Dendritic cell treated with granulocyte-macrophage colony-stimulating factor and Interleukin-4, amounts not matched to agents 40 ng/mL and 50 ng/mL, for 4 days (primary cell): ENCODE measurements at regions not wholly inside any gene's neighbourhood (a gene's known extent, or its start where the extent isn't known, plus 50 kb on each side); places are given as distances from the start of the nearest gene placed in this dataset.

ENCODE experiments used
- H3K27ac Mint-ChIP-seq: one replicate; pipeline ENCODE4 v1.8.0; 2022; ENCODE audit warnings: mild to moderate bottlenecking, mixed read lengths
- H3K27me3 Mint-ChIP-seq: one replicate; pipeline ENCODE4 v1.8.0; 2022; ENCODE audit warnings: mild to moderate bottlenecking, mixed read lengths
- H3K36me3 Mint-ChIP-seq: one replicate; pipeline ENCODE4 v1.8.0; 2022; ENCODE audit warnings: low read depth, mixed read lengths
- H3K4me1 Mint-ChIP-seq: one replicate; pipeline ENCODE4 v1.8.0; 2022; ENCODE audit warnings: low read depth, mixed read lengths
- H3K4me3 Mint-ChIP-seq: one replicate; pipeline ENCODE4 v1.8.0; 2022; ENCODE audit warnings: mild to moderate bottlenecking, moderate library complexity, mixed read lengths
- H3K9me3 Mint-ChIP-seq: one replicate; pipeline ENCODE4 v1.8.0; 2022; ENCODE audit warnings: mixed read lengths
- intact Hi-C: fragments of 100-400 bp; cut with micrococcal nuclease; formaldehyde crosslinking; loops from one replicate; pipeline ENCODE4 v1.15.0; 2022

DNA sequence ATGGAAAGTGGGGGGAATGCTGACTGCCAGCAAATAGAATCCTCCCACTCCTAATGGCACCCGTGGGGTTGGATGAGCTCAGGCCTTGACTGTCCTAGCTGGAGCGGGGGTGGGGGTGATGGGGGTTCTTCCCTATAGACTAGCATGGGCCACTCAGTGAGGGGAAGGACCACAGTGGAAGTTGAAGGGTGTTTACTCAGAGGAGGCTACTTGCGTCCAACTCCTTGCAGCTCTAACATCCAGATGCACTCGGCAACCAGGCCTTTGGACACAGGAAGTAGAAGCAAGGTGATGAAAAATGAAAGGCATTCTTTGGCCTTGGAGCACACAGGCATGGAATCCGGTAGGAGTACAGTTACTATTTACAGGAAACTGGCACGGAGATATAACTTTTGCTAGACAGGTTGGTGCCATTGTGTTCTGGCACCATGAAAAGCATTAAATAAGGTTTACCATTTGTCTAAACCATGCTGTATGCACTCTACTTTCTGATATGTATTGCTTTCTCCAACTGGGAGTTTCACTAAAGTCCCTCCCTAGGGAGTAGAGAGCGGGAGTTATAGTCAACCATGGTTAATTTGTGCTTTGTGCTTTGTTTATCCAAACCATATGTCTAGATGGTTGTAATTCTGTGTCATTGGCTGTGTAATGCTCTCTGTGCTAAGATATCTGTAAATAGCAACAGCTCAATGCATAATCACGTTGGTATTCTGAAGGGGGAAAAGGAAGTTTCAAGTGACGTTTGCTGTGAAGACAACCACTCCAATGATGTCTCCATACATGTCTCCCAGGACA lies 125.3 kb downstream of the TSHZ3 start:
- intact Hi-C loops, result loop anchor here (10.0 kb wide), 1 partner anchor 131 kb away; no protein-coding TSS in a partner anchor
- H3K36me3 Mint-ChIP-seq, result no peaks in the 10 kb centered on the region
- no peak overlapping the region for H3K27ac Mint-ChIP-seq

GRCh38 chr19:31220540-31220939 lies 128.7 kb downstream of the TSHZ3 start:
- Mint-ChIP-seq H3K27me3 (peaks cover 8% of the 10 kb centered on the region), H3K4me3 (no peak overlapping the region), H3K27ac (no peak overlapping the region), H3K9me3 (peaks cover 5% of the 10 kb centered on the region), H3K4me1 (peaks cover 1% of the 10 kb centered on the region), H3K36me3 (no peaks in the 10 kb centered on the region)
- intact Hi-C loops, result loop anchor here (10.0 kb wide), 1 partner anchor 134 kb away; no protein-coding TSS in a partner anchor

More for the DNA sequence above, 125.3 kb downstream of the TSHZ3 start:
- Mint-ChIP-seq H3K4me1 (peaks cover 13% of the 10 kb centered on the region), H3K9me3 (peaks cover 24% of the 10 kb centered on the region), H3K4me3 (no peak overlapping the region), H3K27me3 (peaks cover 2% of the 10 kb centered on the region)

DNA sequence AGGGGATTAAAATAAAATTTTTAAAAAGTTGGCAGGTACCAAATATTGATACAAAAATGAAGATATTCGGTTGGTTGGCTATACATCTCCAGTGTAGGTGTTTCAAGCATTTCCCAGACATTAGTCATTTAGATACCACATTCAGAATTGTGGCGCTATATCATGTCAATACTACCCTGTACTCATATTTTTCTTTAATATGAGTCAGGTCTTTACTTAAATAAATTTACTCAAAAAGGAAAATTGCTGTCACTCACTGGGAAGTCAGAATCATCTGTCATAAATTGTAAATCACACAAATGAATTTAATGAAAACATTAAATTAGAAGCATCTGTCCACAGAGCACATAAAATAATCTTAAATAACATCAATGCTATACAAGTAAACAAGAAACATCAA lies 134.2 kb downstream of the TSHZ3 start:
- H3K27ac Mint-ChIP-seq, result no peak overlapping the region
- no peak overlapping the region for H3K4me3 Mint-ChIP-seq
- intact Hi-C loops, result no loop called here
- peaks cover 2% of the 10 kb centered on the region for H3K9me3 Mint-ChIP-seq
- H3K4me1 Mint-ChIP-seq, result peaks cover 5% of the 10 kb centered on the region
- H3K36me3 Mint-ChIP-seq, result no peaks in the 10 kb centered on the region
- H3K27me3 Mint-ChIP-seq, result peaks cover 28% of the 10 kb centered on the region

DNA sequence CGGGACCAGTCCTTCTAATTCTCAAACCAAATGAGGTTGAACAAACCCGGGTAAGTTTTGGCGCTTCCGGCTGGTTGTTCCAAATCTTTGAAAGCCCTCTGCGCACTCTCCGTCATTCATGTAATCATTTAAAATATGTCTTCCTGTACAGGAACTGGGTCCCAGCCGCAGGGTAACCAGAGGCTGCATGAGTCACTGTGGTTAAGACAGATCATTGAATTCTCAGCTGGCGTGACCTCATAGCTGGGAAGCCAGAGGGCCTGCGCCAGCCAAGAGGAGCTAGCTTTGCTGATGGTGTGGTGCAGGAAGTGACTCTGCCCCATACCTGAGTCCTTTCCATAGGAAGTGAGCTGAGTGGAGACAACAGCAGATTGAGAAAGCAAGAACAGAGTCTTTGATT lies 135.2 kb downstream of the TSHZ3 start:
- H3K27me3 Mint-ChIP-seq, result peaks cover 35% of the 10 kb centered on the region
- H3K4me1 Mint-ChIP-seq, result peaks cover 5% of the 10 kb centered on the region
- intact Hi-C loops, result no loop called here
- no peak overlapping the region for H3K27ac Mint-ChIP-seq
- no peak overlapping the region for H3K4me3 Mint-ChIP-seq
- no peaks in the 10 kb centered on the region for H3K9me3 Mint-ChIP-seq
- H3K36me3 Mint-ChIP-seq, result no peaks in the 10 kb centered on the region

GRCh38 chr19:31211088-31211487 lies 138.1 kb downstream of the TSHZ3 start:
- Mint-ChIP-seq H3K27ac (no peak overlapping the region), H3K27me3 (peaks cover 37% of the 10 kb centered on the region), H3K4me3 (no peak overlapping the region), H3K9me3 (no peaks in the 10 kb centered on the region), H3K36me3 (no peaks in the 10 kb centered on the region), H3K4me1 (peaks cover 5% of the 10 kb centered on the region)
- intact Hi-C loops, result no loop called here

DNA sequence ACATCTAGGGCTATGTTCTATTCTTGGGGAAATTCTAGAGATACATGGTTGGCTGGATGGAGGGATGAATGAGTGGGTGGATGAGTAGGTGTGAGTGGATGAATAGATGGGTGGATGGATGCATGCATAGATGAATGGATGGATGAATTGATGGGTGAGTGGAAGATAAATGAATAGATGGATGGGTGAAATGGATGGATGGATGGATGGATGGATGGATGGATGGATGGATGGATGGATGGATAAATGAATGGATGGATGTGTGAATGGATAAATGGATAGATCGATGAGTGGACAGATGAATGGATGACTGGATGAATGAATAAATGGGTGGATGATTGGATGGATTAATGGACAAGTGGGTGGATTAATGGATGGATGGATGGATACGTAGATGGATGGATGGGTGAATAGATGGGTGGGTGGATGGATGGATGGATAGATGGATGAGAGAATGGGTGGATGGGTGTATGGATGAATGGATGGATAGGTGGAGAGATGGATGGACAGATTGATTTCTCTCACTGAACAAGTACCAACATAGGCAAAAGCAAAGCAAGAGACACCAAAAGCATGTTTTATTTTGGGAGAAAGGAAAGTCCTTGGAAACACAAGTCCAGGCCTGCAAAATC lies 143.2 kb downstream of the TSHZ3 start:
- Mint-ChIP-seq H3K4me3 (no peak overlapping the region), H3K4me1 (no peaks in the 10 kb centered on the region), H3K36me3 (no peaks in the 10 kb centered on the region), H3K9me3 (no peaks in the 10 kb centered on the region), H3K27ac (no peak overlapping the region), H3K27me3 (peaks cover 38% of the 10 kb centered on the region)
- intact Hi-C loops, result no loop called here

DNA sequence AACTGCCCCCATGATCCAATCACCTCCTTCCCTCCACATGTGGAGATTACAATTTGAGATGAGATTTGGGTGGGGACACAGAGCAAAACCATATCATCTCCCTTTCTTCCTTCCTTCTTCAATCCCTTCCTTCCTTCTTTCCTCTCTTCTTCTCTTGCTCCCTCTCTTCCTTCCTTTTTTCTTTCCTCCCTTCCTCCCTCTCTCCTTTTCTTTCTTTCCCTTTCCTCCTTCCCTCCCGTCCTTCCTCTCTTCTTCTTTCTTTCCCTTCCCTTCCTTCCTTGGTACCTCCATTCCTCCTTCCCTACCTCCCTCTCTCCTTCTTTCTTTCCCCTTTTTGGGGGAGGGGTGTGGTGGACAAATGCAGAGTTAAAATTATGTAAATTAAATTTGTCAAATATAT lies 145.1 kb downstream of the TSHZ3 start:
- no peak overlapping the region for H3K4me3 Mint-ChIP-seq
- no peaks in the 10 kb centered on the region for H3K4me1 Mint-ChIP-seq
- no peaks in the 10 kb centered on the region for H3K36me3 Mint-ChIP-seq
- no peaks in the 10 kb centered on the region for H3K9me3 Mint-ChIP-seq
- H3K27ac Mint-ChIP-seq, result no peak overlapping the region
- H3K27me3 Mint-ChIP-seq, result peaks cover 36% of the 10 kb centered on the region
- intact Hi-C loops, result no loop called here

DNA sequence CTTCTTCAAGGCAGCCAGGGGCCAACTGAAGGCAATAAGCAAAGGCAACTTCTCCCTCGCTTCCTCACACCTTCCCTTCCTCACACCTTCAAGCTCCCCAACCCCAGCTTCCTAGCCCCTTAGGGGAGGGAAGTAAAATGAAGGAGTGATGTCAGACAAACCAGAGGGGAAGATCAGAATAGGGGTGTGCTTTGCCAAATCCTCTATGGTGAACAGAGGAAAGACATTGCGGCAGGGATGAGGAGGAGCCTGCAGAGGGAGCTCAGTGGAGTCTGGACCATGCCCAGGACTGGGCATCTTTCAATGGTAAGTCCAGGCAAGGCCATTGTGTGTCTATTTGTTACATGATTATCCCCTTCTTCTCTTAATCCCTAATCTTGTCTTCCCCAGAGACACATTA lies 164.0 kb downstream of the TSHZ3 start:
- Mint-ChIP-seq H3K4me3 (no peak overlapping the region), H3K36me3 (no peaks in the 10 kb centered on the region), H3K27ac (no peak overlapping the region), H3K9me3 (peaks cover 6% of the 10 kb centered on the region), H3K4me1 (peaks cover 7% of the 10 kb centered on the region), H3K27me3 (peaks cover 3% of the 10 kb centered on the region)
- intact Hi-C loops, result no loop called here

DNA sequence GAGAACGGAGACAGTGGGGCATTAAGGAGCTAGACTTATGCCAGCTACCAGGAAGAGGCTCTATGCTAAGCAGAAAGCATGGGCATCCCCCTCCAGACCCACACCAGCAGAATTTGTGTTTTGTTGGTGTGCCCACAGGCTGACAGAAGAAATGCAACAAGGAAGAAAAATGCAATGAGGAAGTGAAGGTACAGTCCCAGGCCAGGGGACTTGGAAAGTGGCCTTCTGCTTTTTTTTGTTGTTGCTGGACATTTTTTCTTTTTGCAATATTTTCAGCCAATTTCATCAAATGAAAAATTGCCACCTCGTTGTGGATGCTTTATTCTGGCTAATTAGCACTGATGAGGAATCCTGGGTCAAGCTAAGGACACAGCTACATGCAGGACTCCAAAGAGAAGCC lies 167.7 kb downstream of the TSHZ3 start:
- Mint-ChIP-seq H3K27me3 (peaks cover 6% of the 10 kb centered on the region), H3K4me3 (no peak overlapping the region), H3K9me3 (no peaks in the 10 kb centered on the region), H3K4me1 (peaks cover 7% of the 10 kb centered on the region), H3K36me3 (no peaks in the 10 kb centered on the region), H3K27ac (no peak overlapping the region)
- intact Hi-C loops, result no loop called here

GRCh38 chr19:31180907-31181306 lies 168.3 kb downstream of the TSHZ3 start:
- H3K36me3 Mint-ChIP-seq, result no peaks in the 10 kb centered on the region
- H3K4me3 Mint-ChIP-seq, result no peak overlapping the region
- intact Hi-C loops, result no loop called here
- H3K27me3 Mint-ChIP-seq, result peaks cover 7% of the 10 kb centered on the region
- H3K4me1 Mint-ChIP-seq, result peaks cover 7% of the 10 kb centered on the region
- no peak overlapping the region for H3K27ac Mint-ChIP-seq
- no peaks in the 10 kb centered on the region for H3K9me3 Mint-ChIP-seq

DNA sequence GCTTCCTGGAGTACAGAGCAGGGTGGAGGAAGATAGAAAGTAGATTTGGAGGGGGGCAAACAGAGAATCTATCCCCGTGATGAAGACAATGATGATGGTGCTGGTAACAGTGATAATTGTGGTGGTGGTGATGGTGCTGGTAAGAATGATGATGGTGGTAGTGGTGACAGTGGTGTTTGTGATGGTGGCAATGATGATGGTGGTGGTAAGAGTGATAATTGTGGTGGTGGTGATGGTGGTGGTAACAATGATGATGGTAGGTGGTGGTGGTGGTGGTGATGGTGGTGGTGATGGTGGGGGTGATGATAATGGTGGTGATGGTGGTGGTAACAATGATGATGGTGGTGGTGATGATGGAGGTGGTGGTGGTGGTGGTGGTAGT lies 169.8 kb downstream of the TSHZ3 start:
- peaks cover 8% of the 10 kb centered on the region for H3K27me3 Mint-ChIP-seq
- H3K27ac Mint-ChIP-seq, result no peak overlapping the region
- intact Hi-C loops, result no loop called here
- H3K36me3 Mint-ChIP-seq, result no peaks in the 10 kb centered on the region
- H3K4me1 Mint-ChIP-seq, result peaks cover 7% of the 10 kb centered on the region
- no peaks in the 10 kb centered on the region for H3K9me3 Mint-ChIP-seq
- H3K4me3 Mint-ChIP-seq, result no peak overlapping the region

- Mint-ChIP-seq H3K4me1 (peaks cover 7% of the 10 kb centered on the region), H3K27ac (no peak overlapping the region), H3K4me3 (no peak overlapping the region), H3K36me3 (no peaks in the 10 kb centered on the region), H3K27me3 (peaks cover 8% of the 10 kb centered on the region), H3K9me3 (no peaks in the 10 kb centered on the region)
- intact Hi-C loops, result no loop called here
Observed at GRCh38 chr19:31178833-31179470, 170.3 kb downstream of the TSHZ3 start.

DNA sequence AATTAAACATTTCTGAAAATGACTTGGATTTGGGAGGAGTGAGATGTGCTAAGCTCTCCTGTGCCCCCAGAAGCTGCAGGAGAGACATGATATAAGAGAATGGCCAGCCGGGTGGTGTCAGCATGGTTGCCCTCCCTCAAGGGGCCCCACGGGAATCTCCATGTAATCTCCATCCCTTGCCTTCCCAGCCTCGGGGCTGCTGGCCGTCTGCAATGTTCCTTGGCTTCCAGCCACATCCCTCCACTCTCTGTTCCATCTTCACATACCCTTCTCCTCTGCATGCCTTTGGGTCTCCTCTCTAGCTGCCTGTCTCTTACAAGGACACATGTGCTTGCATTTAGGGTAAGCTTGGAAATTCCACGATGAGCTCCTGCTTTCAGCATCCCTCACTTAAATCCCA lies 172.0 kb downstream of the TSHZ3 start:
- Mint-ChIP-seq H3K4me3 (no peak overlapping the region), H3K27ac (no peak overlapping the region), H3K9me3 (no peaks in the 10 kb centered on the region), H3K4me1 (peaks cover 7% of the 10 kb centered on the region), H3K36me3 (no peaks in the 10 kb centered on the region), H3K27me3 (peaks cover 8% of the 10 kb centered on the region)
- intact Hi-C loops, result no loop called here

- no peaks in the 10 kb centered on the region for H3K36me3 Mint-ChIP-seq
- intact Hi-C loops, result no loop called here
- peaks cover 8% of the 10 kb centered on the region for H3K27me3 Mint-ChIP-seq
- no peaks in the 10 kb centered on the region for H3K9me3 Mint-ChIP-seq
- no peak overlapping the region for H3K4me3 Mint-ChIP-seq
- no peaks in the 10 kb centered on the region for H3K4me1 Mint-ChIP-seq
- H3K27ac Mint-ChIP-seq, result no peak overlapping the region
Observed at GRCh38 chr19:31175564-31176348, 173.5 kb downstream of the TSHZ3 start.
